PC-9 (cell line): ENCODE measurements at regions not wholly inside any gene's neighbourhood (a gene's known extent, or its start where the extent isn't known, plus 50 kb on each side); places are given as distances from the start of the nearest gene placed in this dataset.

ENCODE experiments used
- BruUV-seq: library from RNA; stranded (reverse); fragments of 400-500 nt; replicated peaks from 2 replicates; lab custom pipeline; 2021; lab: Mats Ljungman, UMichigan
- CTCF ChIA-PET: fragments of 300-600 bp; sonication (Branson Sonifier 250); formaldehyde crosslinking; loops from one replicate; lab custom pipeline; 2022; ENCODE audit warnings: antibody characterized with exemption; lab: Charles Lee
- POLR2A ChIA-PET: fragments of 300-600 bp; sonication (Branson Sonifier 250); formaldehyde crosslinking; loops from one replicate; lab custom pipeline; 2022; ENCODE audit warnings: antibody characterized with exemption; ENCODE audit not compliant: unreplicated experiment; lab: Charles Lee
- DNase-seq, 2 experiments: peaks; one replicate each; pipeline versions ENCODE4 v3.0.0 to v3.0.0-alpha.2; 2015 to 2022; ENCODE audit warnings: mixed read lengths in 1 of 2
- H2AFZ ChIP-seq: fragments of 200-600 bp; sonication (generic); 2 replicates; pipeline ENCODE4 v1.8.1; 2017; ENCODE audit warnings: antibody characterized with exemption
- H3F3A ChIP-seq: fragments of 200-600 bp; sonication (generic); 2 replicates; pipeline ENCODE4 v1.8.1; 2017; ENCODE audit warnings: antibody characterized with exemption, mild to moderate bottlenecking, low read depth; ENCODE audit not compliant: insufficient read depth
- H3K27ac ChIP-seq: fragments of 200-600 bp; sonication (generic); 2 replicates; pipeline ENCODE4 v1.6.1; 2016; ENCODE audit warnings: mixed run types
- H3K27me3 ChIP-seq: fragments of 200-600 bp; sonication (generic); 2 replicates; pipeline ENCODE4 v1.6.1; 2016; ENCODE audit warnings: low read depth, mixed run types; ENCODE audit not compliant: insufficient read depth
- H3K36me3 ChIP-seq: fragments of 200-600 bp; sonication (generic); 2 replicates; pipeline ENCODE4 v1.6.1; 2016; ENCODE audit warnings: low read depth, mixed run types
- H3K4me1 ChIP-seq: fragments of 200-600 bp; sonication (generic); replicated peaks from 2 replicates; pipeline ENCODE4 v1.6.1; 2016; ENCODE audit warnings: mixed run types; ENCODE audit not compliant: insufficient read depth
- H3K4me2 ChIP-seq: fragments of 200-600 bp; sonication (generic); 2 replicates; pipeline ENCODE4 v1.6.1; 2017; ENCODE audit warnings: mixed run types
- H3K4me3 ChIP-seq: fragments of 200-600 bp; sonication (generic); 2 replicates; pipeline ENCODE4 v1.6.1; 2016; ENCODE audit warnings: mixed run types
- H3K79me2 ChIP-seq: fragments of 200-600 bp; sonication (generic); 2 replicates; pipeline ENCODE4 v1.6.1; 2017; ENCODE audit warnings: low read depth, mixed run types
- H3K9me2 ChIP-seq: fragments of 200-600 bp; sonication (generic); 2 replicates; pipeline ENCODE4 v1.8.1; 2017; ENCODE audit warnings: mild to moderate bottlenecking; ENCODE audit not compliant: insufficient read depth
- H3K9me3 ChIP-seq: fragments of 200-600 bp; sonication (generic); 2 replicates; pipeline ENCODE4 v1.8.1; 2016; ENCODE audit warnings: low read depth; ENCODE audit not compliant: insufficient read depth
- H4K20me1 ChIP-seq: fragments of 200-600 bp; sonication (generic); 2 replicates; pipeline ENCODE4 v1.8.1; 2017; ENCODE audit not compliant: insufficient read depth
- EZH2 ChIP-seq: fragments of 200-600 bp; sonication (generic); IDR thresholded peaks from 2 replicates; pipeline ENCODE4 v1.8.0; 2017; ENCODE audit warnings: antibody characterized with exemption, low read depth
- intact Hi-C: fragments of 100-400 bp; cut with micrococcal nuclease; formaldehyde crosslinking; loops from one replicate; pipeline ENCODE4 v1.10.0; 2022; ENCODE audit not compliant: unreplicated experiment
- TF ChIP-seq, protein P1 (sequence below): fragments of 200-600 bp; sonication (generic); conservative IDR thresholded peaks from 2 replicates; pipeline ENCODE4 v1.6.1; 2017; ENCODE audit warnings: mixed run types, antibody characterized with exemption, mild to moderate bottlenecking, moderate library complexity

GRCh38 chr6:121592261-121592935 is 157.0 kb downstream of the GJA1 start:
- ChIA-PET POLR2A (no interaction called here), CTCF (no interaction called here)
- H3K9me2 ChIP-seq, result no peaks in the 10 kb centered on the region; the same call in 1 of the 2 replicates
- H3K79me2 ChIP-seq, result no peaks in the 10 kb centered on the region
- H3K27me3 ChIP-seq, result no peaks in the 10 kb centered on the region
- no peaks in the 10 kb centered on the region for H3F3A ChIP-seq
- no peak overlapping the region for H2AFZ ChIP-seq
- BruUV-seq, result no TSS peak
- no peak for DNase-seq
- H3K4me1 ChIP-seq, result no peaks in the 10 kb centered on the region
- intact Hi-C loops, result no loop called here
- no peaks in the 10 kb centered on the region for H3K36me3 ChIP-seq
- no peak overlapping the region for H3K4me3 ChIP-seq
- no peak overlapping the region for H3K27ac ChIP-seq
- no peaks in the 10 kb centered on the region for H3K9me3 ChIP-seq
- TF ChIP-seq EZH2, result no peak
- TF ChIP-seq, protein P1, sequence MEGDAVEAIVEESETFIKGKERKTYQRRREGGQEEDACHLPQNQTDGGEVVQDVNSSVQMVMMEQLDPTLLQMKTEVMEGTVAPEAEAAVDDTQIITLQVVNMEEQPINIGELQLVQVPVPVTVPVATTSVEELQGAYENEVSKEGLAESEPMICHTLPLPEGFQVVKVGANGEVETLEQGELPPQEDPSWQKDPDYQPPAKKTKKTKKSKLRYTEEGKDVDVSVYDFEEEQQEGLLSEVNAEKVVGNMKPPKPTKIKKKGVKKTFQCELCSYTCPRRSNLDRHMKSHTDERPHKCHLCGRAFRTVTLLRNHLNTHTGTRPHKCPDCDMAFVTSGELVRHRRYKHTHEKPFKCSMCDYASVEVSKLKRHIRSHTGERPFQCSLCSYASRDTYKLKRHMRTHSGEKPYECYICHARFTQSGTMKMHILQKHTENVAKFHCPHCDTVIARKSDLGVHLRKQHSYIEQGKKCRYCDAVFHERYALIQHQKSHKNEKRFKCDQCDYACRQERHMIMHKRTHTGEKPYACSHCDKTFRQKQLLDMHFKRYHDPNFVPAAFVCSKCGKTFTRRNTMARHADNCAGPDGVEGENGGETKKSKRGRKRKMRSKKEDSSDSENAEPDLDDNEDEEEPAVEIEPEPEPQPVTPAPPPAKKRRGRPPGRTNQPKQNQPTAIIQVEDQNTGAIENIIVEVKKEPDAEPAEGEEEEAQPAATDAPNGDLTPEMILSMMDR, result no peak
- H4K20me1 ChIP-seq, result no peaks in the 10 kb centered on the region
- no peak overlapping the region for H3K4me2 ChIP-seq

GRCh38 chr6:121593011-121593641 is 157.7 kb downstream of the GJA1 start:
- H3K27me3 ChIP-seq, result no peaks in the 10 kb centered on the region
- H3K9me3 ChIP-seq, result no peaks in the 10 kb centered on the region
- H3K27ac ChIP-seq, result no peak overlapping the region
- no peak for TF ChIP-seq EZH2
- TF ChIP-seq, protein P1, result no peak
- no peak overlapping the region for H3K4me3 ChIP-seq
- no peaks in the 10 kb centered on the region for H4K20me1 ChIP-seq
- CTCF ChIA-PET, result no interaction called here
- no peak overlapping the region for H3K4me2 ChIP-seq
- H3F3A ChIP-seq, result no peaks in the 10 kb centered on the region
- no peaks in the 10 kb centered on the region for H3K4me1 ChIP-seq
- POLR2A ChIA-PET, result no interaction called here
- H2AFZ ChIP-seq, result no peak overlapping the region
- H3K79me2 ChIP-seq, result no peaks in the 10 kb centered on the region
- no TSS peak for BruUV-seq
- H3K9me2 ChIP-seq, result no peaks in the 10 kb centered on the region; the same call in 1 of the 2 replicates
- intact Hi-C loops, result no loop called here
- no peaks in the 10 kb centered on the region for H3K36me3 ChIP-seq
- no peak for DNase-seq

DNA sequence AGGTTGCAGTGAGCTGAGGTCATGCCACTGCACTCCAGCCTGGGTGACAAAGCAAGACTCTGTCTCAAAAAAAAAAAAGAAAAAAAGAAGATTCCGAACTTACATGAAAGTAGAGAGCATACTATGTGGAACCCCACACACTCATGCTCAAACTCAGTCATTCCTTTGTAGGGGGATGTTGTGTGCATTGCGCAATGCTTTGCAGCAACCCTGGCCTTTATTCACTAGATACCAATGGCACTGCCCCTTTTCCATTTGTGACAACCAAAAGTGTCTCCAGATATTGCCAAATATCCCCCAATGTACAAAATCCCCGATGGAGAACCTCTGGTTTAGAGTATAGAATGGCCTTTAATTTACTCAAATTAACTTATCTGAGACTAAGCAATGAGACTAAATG is 158.6 kb downstream of the GJA1 start:
- H3K4me1 ChIP-seq, result no peaks in the 10 kb centered on the region
- DNase-seq, result no peak
- no peak overlapping the region for H2AFZ ChIP-seq
- no peak overlapping the region for H3K4me3 ChIP-seq
- no peaks in the 10 kb centered on the region for H3K36me3 ChIP-seq
- CTCF ChIA-PET, result no interaction called here
- H3K9me2 ChIP-seq, result no peaks in the 10 kb centered on the region
- TF ChIP-seq EZH2, result no peak
- TF ChIP-seq, protein P1, result no peak
- no peaks in the 10 kb centered on the region for H3K9me3 ChIP-seq
- no peak overlapping the region for H3K4me2 ChIP-seq
- no peaks in the 10 kb centered on the region for H4K20me1 ChIP-seq
- no peaks in the 10 kb centered on the region for H3K79me2 ChIP-seq
- BruUV-seq, result no TSS peak
- intact Hi-C loops, result no loop called here
- H3K27ac ChIP-seq, result no peak overlapping the region
- no peaks in the 10 kb centered on the region for H3F3A ChIP-seq
- no peaks in the 10 kb centered on the region for H3K27me3 ChIP-seq
- POLR2A ChIA-PET, result no interaction called here
